ENCODE measurements at regions not wholly inside any gene's neighbourhood (a gene's known extent, or its start where the extent isn't known, plus 50 kb on each side); places are given as distances from the start of the nearest gene placed in this dataset.

GRCh38 chr3:168342946-168343850 lies 247.5 kb upstream of the GOLIM4 start:
- DNase-seq, result no peak
- Histone ChIP-seq H3K4me1 (no peaks in the 10 kb centered on the region), H3K4me3 (no peak overlapping the region), H3K27me3 (no peaks in the 10 kb centered on the region), H3K9me3 (no peaks in the 10 kb centered on the region), H3K36me3 (ENCODE audit: low read depth, missing control alignments) (no peaks in the 10 kb centered on the region), H3K27ac (no peak overlapping the region)
- WGBS, 2 donors, result 70 to 72% methylated on average over 9 of the region's 9 CpGs
- intact Hi-C loops (cut with DNase I; ENCODE audit: low total_unique reads), result no loop called here
- TF ChIP-seq POLR2A (IDR thresholded peaks at IDR 0.05) (no peak), CTCF (IDR thresholded peaks at IDR 0.05) (no peak)

GRCh38 chr3:168341956-168342936 lies 246.5 kb upstream of the GOLIM4 start:
- H3K36me3 ChIP-seq (ENCODE audit: low read depth, missing control alignments), result no peaks in the 10 kb centered on the region
- 45 to 61% methylated on average over 2 of the region's 2 CpGs for WGBS, 2 donors
- no peak for TF ChIP-seq CTCF (IDR thresholded peaks at IDR 0.05)
- no peak for TF ChIP-seq POLR2A (IDR thresholded peaks at IDR 0.05)
- H3K27me3 ChIP-seq, result no peaks in the 10 kb centered on the region
- no peaks in the 10 kb centered on the region for H3K9me3 ChIP-seq
- no peaks in the 10 kb centered on the region for H3K4me1 ChIP-seq
- H3K27ac ChIP-seq, result no peak overlapping the region
- DNase-seq, result no peak
- intact Hi-C loops (cut with DNase I; ENCODE audit: low total_unique reads), result no loop called here
- no peak overlapping the region for H3K4me3 ChIP-seq

DNA sequence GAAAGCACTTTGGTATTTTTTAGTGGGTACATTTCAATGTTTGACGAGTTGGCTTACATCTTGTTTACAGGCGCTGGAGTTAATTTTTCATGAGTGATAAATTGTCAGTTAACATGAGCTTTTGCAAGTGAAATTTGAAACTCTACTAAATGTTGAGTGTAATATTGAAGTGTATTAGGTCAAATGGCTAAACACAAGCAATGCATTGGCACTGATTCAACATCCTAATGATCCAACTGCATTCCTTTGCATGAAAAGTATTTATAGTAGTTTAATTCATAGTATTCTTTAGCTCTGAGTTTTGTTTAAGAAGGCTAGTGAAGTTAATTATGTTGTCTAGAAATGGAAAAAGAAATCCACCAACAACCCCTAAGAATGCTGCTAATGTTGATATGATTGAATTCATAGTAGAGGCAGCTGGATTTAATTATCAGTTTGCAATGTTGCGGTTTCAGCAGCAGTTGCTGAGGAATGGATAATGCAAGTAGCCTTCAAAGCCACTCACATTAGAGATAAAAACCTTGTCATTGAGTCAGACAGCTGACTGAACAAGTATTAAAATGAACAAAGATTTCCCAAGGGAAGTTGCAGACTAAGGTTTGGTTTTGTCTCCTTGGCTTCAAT lies 245.6 kb upstream of the GOLIM4 start:
- intact Hi-C loops (cut with DNase I; ENCODE audit: low total_unique reads), result no loop called here
- Histone ChIP-seq H3K9me3 (no peaks in the 10 kb centered on the region), H3K4me1 (no peaks in the 10 kb centered on the region), H3K4me3 (no peak overlapping the region), H3K36me3 (ENCODE audit: low read depth, missing control alignments) (no peaks in the 10 kb centered on the region), H3K27me3 (no peaks in the 10 kb centered on the region), H3K27ac (no peak overlapping the region)
- WGBS, 2 donors, result 52 to 66% methylated on average over 3 of the region's 3 CpGs
- DNase-seq, result no peak
- TF ChIP-seq CTCF (IDR thresholded peaks at IDR 0.05) (no peak), POLR2A (IDR thresholded peaks at IDR 0.05) (no peak)

GRCh38 chr3:168338161-168338560 lies 242.4 kb upstream of the GOLIM4 start:
- Histone ChIP-seq H3K27ac (no peak overlapping the region), H3K36me3 (ENCODE audit: low read depth, missing control alignments) (no peaks in the 10 kb centered on the region), H3K9me3 (no peaks in the 10 kb centered on the region), H3K4me3 (no peak overlapping the region), H3K27me3 (no peaks in the 10 kb centered on the region), H3K4me1 (no peaks in the 10 kb centered on the region)
- no peak for DNase-seq
- 70 to 71% methylated on average over 1 of the region's 1 CpG for WGBS, 2 donors
- intact Hi-C loops (cut with DNase I; ENCODE audit: low total_unique reads), result no loop called here
- TF ChIP-seq POLR2A (IDR thresholded peaks at IDR 0.05) (no peak), CTCF (IDR thresholded peaks at IDR 0.05) (no peak)

Data from testis (tissue), 2 donors.